NCI-H146 treated with DMSO at 0.1 percent for 48 hours (cell line): ENCODE measurements at regions not wholly inside any gene's neighbourhood (a gene's known extent, or its start where the extent isn't known, plus 50 kb on each side); places are given as distances from the start of the nearest gene placed in this dataset.

Experiments used
- DNase-seq: peaks from one replicate; lab custom pipeline; 2025; ENCODE audit not compliant: unreplicated experiment; lab: John Stamatoyannopoulos, UW

GRCh38 chr2:160630801-160631590, 137.4 kb upstream of the RBMS1 start:
- DNase-seq: no peak

DNA sequence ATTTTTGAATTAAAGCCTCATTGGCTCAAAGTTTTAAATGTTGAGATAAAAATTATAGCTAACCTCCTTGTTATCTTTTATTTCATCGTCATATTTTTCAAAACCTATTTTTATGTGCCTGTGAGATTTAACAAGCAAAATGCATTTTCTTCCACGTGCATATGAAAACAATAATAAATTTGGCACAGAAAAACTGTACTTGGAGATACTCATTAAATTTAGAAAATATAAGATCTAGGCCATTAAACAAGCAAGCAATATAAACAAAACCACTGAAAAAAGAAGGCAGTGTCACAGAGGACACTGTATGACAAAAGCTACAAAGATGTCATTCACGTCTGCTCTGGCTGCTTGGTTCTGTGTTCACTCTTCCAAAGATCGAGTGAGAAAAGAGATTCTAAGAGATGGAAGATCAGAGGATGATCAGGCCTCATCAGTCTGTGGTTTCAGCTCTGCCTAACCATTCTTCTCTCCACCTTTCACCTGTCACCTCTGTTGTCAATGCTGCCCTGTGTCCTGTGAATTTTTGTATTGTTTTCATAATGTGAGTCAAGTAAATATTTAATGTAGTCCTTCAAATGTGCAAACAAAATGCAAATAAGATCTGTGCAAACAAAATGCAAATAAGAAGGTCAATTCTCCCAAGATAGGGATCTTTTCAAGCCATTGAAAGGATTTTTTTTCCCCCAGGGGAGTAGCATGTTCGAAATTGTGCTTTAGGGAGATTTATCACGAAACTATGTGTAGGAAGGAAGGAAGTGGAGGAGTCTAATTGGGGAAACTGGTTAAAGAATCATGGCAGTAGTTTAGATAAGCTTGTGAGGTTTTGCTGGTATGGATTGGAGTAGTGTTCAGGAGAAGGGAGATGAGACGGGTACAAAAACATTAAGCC, 138.7 kb upstream of the RBMS1 start:
- DNase-seq: no peak

- no peak for DNase-seq
These were observed 140.8 kb upstream of the RBMS1 start for GRCh38 chr2:160634436-160634835.

GRCh38 chr2:160635488-160635887, 141.9 kb upstream of the RBMS1 start:
- DNase-seq: no peak

DNA sequence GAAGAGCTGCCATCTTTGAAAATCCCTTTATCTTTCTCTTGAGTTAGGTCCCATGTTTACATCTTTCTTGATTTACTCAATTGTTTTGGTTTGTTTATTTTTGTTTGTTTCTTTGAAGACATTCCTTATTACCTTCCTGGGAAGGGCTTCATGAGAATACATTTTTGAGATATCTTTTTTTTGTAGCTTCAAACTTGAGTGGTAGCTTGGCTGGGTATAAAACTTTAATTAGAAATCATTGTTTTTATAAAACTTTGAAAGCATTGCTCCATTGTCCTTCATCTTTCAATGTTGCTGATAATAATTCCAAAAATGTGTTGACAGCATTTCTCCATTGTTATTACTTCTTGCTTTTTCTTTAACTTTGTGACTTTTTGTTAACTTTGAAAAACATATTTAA, 145.9 kb upstream of the RBMS1 start:
- no peak for DNase-seq

- no peak for DNase-seq
These were observed 153.3 kb upstream of the RBMS1 start for GRCh38 chr2:160646684-160647444.

DNA sequence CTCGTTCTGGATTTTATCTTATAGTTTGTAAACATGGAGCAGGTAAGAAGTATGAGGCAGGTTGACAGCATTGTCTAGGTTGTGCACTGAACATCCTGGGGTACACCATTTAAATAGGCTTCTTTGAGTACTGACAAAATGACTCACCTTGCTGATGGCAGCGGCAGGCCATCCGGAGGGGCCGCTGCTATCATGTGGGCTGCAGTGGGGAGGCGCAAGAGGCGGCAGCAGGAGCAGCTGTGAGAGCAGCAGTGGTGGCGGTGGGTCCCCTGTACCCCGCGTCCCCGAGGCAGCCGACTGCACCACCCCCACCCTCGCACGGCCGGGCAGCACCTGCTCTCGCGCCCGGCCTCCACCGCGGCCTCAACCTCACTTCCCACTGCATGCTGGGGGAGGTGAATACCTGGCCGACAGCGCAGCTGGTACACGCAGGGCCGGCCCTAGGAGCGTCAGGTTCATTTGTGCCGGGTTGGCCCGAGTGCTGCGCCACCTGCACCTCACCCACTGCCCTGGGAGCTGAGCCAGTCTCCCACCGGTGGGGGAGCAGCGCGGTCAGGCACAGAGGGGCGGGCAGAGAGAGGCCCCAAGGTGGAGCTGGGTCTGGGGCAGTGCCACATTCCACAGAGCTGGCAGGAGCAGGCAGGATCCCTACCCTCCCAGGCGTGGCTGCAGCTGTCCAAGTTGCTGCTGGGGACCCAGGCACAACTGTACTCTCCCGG, 154.5 kb upstream of the RBMS1 start:
- no peak for DNase-seq

GRCh38 chr2:160649698-160650097, 156.1 kb upstream of the RBMS1 start:
- no peak for DNase-seq

GRCh38 chr2:160650196-160651118, 156.8 kb upstream of the RBMS1 start:
- DNase-seq: no peak

- no peak for DNase-seq
These were observed 158.0 kb upstream of the RBMS1 start for GRCh38 chr2:160651416-160652200.

DNA sequence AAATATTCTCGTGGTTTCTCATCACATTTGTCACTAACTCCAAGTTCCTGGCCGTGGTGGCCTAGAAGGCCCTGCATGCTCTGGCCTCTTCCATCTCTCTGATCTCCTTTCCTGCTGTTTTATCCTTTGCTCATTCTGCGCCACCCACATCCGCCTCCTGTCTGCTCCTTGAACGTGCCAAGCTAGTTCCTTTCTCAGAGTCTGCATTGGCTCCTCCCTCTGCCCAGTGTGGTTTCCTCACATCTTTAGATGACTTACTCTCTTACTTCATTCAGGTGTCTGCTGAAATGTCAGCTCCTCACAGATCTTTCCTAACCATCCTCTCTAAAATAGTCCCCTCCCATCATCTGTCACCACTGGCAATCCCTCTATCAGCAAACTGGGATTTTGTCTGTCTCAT, 158.6 kb upstream of the RBMS1 start:
- no peak for DNase-seq

DNA sequence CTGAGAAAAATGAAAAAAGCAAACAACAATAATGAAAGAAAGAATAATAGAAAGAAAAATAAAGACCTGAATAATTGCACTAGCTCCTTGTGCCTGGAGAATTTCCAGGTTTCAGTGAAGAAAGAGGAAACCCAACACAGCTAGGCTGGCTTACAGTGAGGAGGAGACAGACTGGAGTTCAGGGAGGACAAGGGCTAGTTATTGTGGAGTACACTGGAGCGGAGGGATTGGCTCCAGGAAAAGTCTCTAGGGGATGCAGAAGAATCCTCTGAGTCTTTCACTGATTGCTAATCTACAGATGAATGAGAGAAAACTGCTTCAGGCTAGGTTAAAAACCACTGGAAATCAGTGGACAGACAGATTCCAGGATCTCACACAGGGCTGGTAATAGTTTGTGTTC, 163.6 kb upstream of the RBMS1 start:
- DNase-seq: no peak

DNA sequence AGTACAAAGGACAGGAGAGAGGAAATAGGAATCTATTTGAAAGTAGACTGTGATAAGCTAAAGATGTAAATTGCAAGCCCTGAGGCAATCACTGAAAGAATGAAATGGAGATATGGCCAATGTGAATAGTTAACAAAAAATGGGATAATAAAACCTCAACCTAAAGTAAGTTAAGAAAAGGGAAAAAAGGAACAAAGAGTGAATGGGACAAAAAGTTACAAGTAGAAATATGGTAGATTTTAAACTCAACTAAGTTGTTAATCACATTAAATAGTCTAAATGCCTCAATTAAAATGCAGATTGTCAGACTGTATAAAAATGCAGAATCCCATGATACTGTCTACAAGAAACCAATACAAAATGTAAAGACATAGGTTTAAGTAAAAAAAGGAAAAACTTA, 165.2 kb upstream of the RBMS1 start:
- no peak for DNase-seq

- no peak for DNase-seq
These were observed 167.1 kb upstream of the RBMS1 start for GRCh38 chr2:160660741-160661140.

DNA sequence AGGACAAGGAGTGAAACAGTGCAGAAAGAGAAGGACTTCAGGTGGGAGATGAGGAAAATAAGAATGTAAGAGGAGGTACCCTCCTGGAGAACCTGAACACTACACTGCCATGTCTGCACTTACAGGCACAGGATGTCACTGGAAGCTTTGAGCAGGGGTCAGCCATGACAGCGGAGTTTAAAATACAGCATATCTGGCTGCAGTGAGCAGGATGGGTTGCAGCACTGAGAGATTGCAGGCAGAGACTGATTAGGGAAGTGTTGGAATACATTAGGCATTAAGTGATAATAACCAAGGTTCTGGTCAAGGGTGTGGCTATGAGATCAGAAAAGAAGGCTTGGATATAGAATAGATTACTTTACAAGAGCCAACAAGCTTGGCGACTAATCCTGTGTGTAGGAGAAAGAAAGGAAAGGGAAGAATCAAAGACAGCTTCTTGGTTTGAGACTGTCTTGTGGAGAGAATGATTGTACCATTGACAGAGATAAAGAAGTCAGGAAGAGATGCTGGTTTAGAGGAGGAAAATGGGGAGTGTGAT, 171.1 kb upstream of the RBMS1 start:
- no peak for DNase-seq

GRCh38 chr2:160666154-160667060, 172.8 kb upstream of the RBMS1 start:
- no peak for DNase-seq

- DNase-seq: no peak
These were observed 174.2 kb upstream of the RBMS1 start for GRCh38 chr2:160667811-160668210.

DNA sequence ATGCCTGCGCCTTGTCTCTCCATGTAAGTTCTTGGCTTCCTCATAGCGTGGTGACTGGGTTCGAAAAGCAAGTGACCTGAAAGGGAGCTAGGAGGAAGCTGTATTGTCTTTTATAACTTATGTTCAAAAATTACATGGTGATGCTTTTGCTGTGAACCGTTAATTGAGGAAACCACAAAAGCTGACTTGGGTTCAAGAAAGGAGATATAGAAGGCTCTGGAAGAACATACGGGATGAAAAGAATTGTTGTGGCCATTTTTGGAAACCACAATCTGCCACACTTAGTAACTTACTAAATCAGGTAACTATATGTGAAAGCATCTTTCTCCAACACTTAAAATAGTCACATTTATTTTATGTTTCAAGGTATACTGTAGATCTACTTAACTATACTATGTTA, 177.0 kb upstream of the RBMS1 start:
- no peak for DNase-seq
